Astrocyte (in vitro differentiated cells and primary cell): ENCODE measurements at regions not wholly inside any gene's neighbourhood (a gene's known extent, or its start where the extent isn't known, plus 50 kb on each side); places are given as distances from the start of the nearest gene placed in this dataset.

Experiments used
- CTCF ChIP-seq: IDR thresholded peaks from 2 replicates; pipeline ENCODE4 v1.5.1; 2011; ENCODE audit warnings: low read depth, mild to moderate bottlenecking, inconsistent platforms, low read length, moderate library complexity; ENCODE audit not compliant: insufficient read depth
- EZH2 ChIP-seq: IDR thresholded peaks from 2 replicates; pipeline ENCODE4 v1.6.1; 2012; ENCODE audit warnings: mild to moderate bottlenecking, low read length, inconsistent platforms; ENCODE audit not compliant: insufficient read depth

DNA sequence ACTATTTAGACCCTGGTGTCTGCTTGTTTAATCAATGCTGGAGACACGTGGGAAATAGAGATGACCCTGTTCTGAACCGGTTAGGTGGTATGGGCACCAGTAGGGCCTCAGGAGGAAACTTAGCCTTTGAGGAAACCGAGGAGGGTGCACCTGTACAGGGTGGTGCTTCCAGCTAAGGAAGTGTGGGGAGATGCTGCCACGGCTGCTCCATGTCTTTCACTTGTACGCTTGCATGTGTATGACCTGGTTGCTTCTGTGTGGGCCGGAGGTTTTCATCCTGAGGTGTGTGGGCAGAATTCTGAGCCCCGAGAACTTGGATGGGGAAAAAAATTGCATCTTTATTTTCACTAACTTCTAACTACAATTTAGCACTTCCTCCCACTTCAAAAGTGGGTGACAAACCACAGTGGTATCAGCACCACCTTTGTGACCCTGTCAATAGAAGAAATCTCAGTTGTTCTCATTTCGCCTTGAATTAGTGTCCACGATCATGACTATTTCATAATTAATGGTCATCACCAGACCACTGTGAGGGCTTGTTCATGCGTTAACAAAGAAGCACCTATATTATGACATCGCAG is 99.8 kb upstream of the SPATA31C2 start:
- TF ChIP-seq CTCF = no peak
- no peak for TF ChIP-seq EZH2
